22Rv1 (cell line): ENCODE measurements at regions not wholly inside any gene's neighbourhood (a gene's known extent, or its start where the extent isn't known, plus 50 kb on each side); places are given as distances from the start of the nearest gene placed in this dataset.

Experiments used
- ZFX ChIP-seq: fragments of 450-650 bp; IDR thresholded peaks from 2 replicates; pipeline ENCODE4 v1.6.1; 2017; ENCODE audit warnings: antibody characterized with exemption, borderline replicate concordance
- TF ChIP-seq, protein P1 (sequence below): fragments of 450-650 bp; IDR thresholded peaks from 2 replicates; pipeline ENCODE4 v1.5.1; 2017; ENCODE audit warnings: mild to moderate bottlenecking

DNA sequence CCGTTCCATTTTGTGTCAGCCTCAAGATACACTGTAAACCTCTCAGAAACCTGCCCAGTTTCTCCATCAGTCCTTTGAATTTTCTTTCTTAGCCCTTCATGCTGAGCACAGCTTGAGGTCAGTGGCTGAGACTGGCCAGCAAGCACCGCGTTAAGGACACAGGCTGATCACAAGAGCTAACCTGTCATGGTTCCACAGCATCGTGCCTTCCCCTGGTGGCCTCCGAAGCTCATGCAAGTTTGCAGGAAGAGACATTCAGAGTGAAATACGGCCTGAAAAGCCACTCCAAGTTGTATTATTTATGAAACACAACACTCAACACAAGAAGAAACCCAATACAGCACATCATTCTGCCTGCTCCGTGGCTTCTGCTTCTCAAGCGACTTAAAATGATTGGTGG is 57.0 kb upstream of the PFKP start:
- TF ChIP-seq, protein P1, sequence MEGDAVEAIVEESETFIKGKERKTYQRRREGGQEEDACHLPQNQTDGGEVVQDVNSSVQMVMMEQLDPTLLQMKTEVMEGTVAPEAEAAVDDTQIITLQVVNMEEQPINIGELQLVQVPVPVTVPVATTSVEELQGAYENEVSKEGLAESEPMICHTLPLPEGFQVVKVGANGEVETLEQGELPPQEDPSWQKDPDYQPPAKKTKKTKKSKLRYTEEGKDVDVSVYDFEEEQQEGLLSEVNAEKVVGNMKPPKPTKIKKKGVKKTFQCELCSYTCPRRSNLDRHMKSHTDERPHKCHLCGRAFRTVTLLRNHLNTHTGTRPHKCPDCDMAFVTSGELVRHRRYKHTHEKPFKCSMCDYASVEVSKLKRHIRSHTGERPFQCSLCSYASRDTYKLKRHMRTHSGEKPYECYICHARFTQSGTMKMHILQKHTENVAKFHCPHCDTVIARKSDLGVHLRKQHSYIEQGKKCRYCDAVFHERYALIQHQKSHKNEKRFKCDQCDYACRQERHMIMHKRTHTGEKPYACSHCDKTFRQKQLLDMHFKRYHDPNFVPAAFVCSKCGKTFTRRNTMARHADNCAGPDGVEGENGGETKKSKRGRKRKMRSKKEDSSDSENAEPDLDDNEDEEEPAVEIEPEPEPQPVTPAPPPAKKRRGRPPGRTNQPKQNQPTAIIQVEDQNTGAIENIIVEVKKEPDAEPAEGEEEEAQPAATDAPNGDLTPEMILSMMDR = no peak
- TF ChIP-seq ZFX = no peak
